ENCODE measurements at regions not wholly inside any gene's neighbourhood (a gene's known extent, or its start where the extent isn't known, plus 50 kb on each side); places are given as distances from the start of the nearest gene placed in this dataset.
A peak's percentile ranks its signal among the peaks of the same experiment; 100 is the strongest.

DNA sequence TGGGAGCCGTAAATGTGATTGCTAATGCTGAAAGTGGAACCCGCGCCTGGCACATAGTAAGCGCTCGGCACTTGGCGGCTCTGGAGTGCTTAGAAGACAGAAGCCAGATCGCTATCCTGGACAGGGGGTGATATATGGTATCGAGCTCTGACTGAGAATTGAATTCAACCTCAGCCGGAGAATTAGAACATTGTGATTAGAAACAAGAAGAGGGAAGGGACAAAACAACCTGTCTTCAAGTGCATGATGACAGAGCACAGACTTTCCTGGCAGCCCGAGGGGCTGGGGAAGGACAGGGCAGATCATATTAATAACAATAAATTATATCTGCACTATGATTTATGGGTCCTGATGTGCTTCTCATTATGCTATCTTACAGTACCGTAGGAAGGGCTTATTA lies 66.9 kb upstream of the TBX3 start:
- 0 out of 22 replicates have a peak, but pooled peaks cover 0 to 5% (median 0%) of the 10 kb centered on the region in 11 experiments for H3K9me3 ChIP-seq (replicated peaks in 1 of 11)
- no peaks in the 10 kb centered on the region for H3K27me3 ChIP-seq
- no peak overlapping the region for H3K9ac ChIP-seq
- H3K27ac ChIP-seq, result no peak overlapping the region
- no peaks in the 10 kb centered on the region for H3K36me3 ChIP-seq
- H3K4me1 ChIP-seq, result peaks cover 6 to 35% (median 24%) of the 10 kb centered on the region in 10 experiments; a peak in 18 of 20 replicates
- H3K4me3 ChIP-seq, result no peak overlapping the region
- H3K4me2 ChIP-seq, result no peak overlapping the region
- no peaks in the 10 kb centered on the region for H4K20me1 ChIP-seq
- no peak for TF ChIP-seq Cebpa-rat (IDR thresholded peaks at IDR 0.05)

DNA sequence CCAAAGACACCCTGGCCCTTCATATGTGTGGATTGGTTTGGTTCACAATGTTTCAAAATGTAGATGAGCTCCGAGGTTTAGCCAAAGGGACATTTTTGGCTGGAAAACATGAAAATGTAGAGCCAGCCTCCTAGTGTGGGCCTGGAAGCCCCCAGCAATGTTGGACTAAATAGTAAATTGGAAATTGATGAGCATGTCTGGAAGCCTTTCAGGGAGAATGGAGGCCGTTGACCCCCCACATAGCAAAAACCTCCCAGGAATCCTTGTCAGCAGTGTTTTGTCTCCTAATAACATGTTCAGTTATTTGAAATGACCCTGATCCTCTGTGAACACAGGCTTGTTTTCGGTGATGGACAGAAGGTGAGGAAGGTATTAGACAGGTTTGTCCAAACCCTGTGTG lies 65.1 kb upstream of the TBX3 start:
- Histone ChIP-seq H3K9me3 (replicated peaks in 1 of 11) (0 out of 22 replicates have a peak, but pooled peaks cover 0 to 5% (median 0%) of the 10 kb centered on the region in 11 experiments), H3K36me3 (no peaks in the 10 kb centered on the region), H3K4me3 (no peak overlapping the region), H3K27me3 (no peaks in the 10 kb centered on the region), H4K20me1 (no peaks in the 10 kb centered on the region), H3K27ac (no peak overlapping the region), H3K9ac (no peak overlapping the region), H3K4me1 (peaks cover 6 to 47% (median 24%) of the 10 kb centered on the region in 10 experiments; a peak in 18 of 20 replicates), H3K4me2 (peak overlapping the region in 3 of 11 experiments; percentile 35 to 91 (median 90); a peak in 3 of 22 replicates)
- no peak for TF ChIP-seq Cebpa-rat (IDR thresholded peaks at IDR 0.05)

DNA sequence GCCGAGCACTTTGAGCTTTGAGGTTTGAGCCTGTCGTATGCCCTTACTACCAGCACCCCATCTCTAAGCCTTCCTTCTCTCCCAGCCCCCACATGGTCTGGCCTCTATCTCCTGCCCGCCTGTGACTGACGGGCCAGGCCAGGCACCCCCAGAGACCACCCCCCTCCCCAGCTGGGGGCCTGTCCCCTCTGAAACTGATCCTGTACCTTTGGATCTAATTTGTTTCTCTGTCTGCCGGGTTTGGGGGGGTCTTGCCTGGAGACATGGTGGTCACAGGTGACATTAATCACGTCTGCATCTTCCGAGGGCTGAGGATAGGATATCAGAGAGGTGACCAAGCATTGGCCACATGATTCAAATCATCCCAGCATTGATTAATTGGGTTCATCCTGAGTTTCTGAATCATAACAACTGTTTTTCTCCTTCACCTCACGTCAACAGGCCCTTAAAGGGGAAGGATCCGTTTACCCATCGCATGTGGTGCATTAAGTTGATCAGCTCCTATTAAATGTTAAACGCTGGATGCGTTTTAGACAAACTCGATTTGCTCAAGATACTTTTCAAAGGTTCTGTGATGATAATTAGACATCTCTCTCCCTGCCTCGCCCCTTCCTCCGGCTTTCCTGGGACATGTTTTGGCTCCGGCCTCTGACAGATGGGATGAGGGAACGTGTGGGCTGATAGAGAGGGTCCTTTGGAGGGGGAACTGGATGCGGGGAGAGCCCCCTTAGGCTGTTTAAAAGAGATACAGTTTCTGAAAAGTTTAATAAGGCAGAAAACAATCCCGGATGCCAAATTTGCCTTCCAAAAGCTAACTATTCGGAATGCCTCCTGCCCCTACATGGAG lies 63.3 kb upstream of the TBX3 start:
- Histone ChIP-seq H4K20me1 (no peaks in the 10 kb centered on the region), H3K9ac (peak overlapping the region in 6 of 11 experiments; percentile 31 to 73 (median 52); a peak in 9 of 22 replicates), H3K9me3 (replicated peaks in 1 of 11) (0 out of 22 replicates have a peak, but pooled peaks cover 0 to 5% (median 0%) of the 10 kb centered on the region in 11 experiments), H3K36me3 (no peaks in the 10 kb centered on the region), H3K27ac (peak overlapping the region in 9 of 11 experiments; percentile 25 to 86 (median 56); a peak in 16 of 22 replicates), H3K4me2 (peak overlapping the region in 10 of 11 experiments; percentile 3 to 91 (median 71); a peak in 18 of 22 replicates), H3K4me3 (peak overlapping the region in 2 of 10 experiments; percentile 16 to 27; a peak in 1 of 20 replicates), H3K27me3 (no peaks in the 10 kb centered on the region), H3K4me1 (peaks cover 6 to 47% (median 24%) of the 10 kb centered on the region in 10 experiments; a peak in 18 of 20 replicates)
- no peak for TF ChIP-seq Cebpa-rat (IDR thresholded peaks at IDR 0.05)

DNA sequence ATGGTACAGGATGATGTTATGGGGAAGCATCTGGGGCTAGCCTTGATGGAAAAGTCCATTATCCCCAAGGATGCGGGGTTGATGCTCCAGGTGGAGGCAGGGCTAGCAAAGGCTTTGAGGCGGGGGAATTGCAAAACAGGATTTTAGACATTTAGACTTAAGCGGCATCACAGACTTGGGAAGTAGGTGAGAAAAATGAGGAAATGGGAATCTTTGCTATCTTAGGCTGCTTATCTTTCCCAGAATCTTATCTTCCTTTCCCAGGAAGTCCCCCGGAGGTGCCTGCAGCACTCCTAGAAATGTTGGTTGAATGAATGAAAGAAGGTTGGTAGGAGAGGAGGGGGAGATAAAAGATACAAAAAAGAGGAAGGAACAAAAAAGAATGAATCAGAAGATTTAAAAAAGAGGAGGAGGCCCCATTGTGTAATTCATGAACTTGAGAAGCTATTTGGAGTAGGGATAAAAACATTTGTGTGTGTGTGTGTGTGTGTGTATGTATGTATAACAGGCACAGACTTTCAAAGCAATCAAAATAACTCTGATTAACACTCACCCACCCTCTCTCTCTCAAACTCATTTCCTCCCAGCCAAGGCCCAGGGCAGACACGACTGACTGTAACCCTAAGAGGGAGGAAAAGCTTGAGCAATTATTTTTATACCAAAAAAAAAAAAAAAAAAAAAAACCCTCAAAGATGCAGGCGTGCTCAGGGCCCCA lies 62.5 kb upstream of the TBX3 start:
- Histone ChIP-seq H3K4me2 (peak overlapping the region in 9 of 11 experiments; percentile 3 to 91 (median 84); a peak in 16 of 22 replicates), H3K4me1 (peaks cover 6 to 47% (median 24%) of the 10 kb centered on the region in 10 experiments; a peak in 18 of 20 replicates), H3K9ac (peak overlapping the region in 5 of 11 experiments; percentile 31 to 73 (median 56); a peak in 6 of 22 replicates), H3K9me3 (replicated peaks in 1 of 11) (0 out of 22 replicates have a peak, but pooled peaks cover 0 to 5% (median 0%) of the 10 kb centered on the region in 11 experiments), H3K36me3 (no peaks in the 10 kb centered on the region), H3K4me3 (peak overlapping the region in 1 of 10 experiments; percentile 16; a peak in 1 of 20 replicates), H4K20me1 (no peaks in the 10 kb centered on the region), H3K27ac (peak overlapping the region in 8 of 11 experiments; percentile 25 to 86 (median 58); a peak in 14 of 22 replicates), H3K27me3 (no peaks in the 10 kb centered on the region)
- TF ChIP-seq Cebpa-rat (IDR thresholded peaks at IDR 0.05), result peak in 2 of 11 experiments; percentile 18 to 35; a peak in 1 of 22 replicates

DNA sequence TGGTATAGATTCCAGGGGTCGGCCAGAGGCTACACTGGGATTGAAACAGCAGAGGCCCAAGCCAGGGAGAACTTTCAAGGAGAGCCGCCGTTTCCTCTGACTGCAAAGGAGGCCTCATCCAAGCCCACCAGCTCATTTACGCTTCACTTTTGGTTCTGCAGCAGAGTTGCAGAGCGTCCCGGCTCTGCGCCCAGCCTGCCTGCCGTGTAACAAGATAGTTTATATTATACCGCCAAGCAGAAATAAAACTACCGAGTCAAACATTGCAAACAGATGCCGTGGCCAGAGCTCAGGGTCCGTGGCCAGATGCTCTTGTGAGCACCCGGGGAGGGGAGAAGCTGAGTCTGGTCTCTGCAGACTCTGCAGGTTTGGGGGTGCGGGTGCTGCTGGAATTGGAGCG lies 60.7 kb upstream of the TBX3 start:
- H3K9me3 ChIP-seq (replicated peaks in 1 of 11), result 0 out of 22 replicates have a peak, but pooled peaks cover 0 to 5% (median 0%) of the 10 kb centered on the region in 11 experiments
- no peak overlapping the region for H3K9ac ChIP-seq
- H3K27me3 ChIP-seq, result no peaks in the 10 kb centered on the region
- no peak overlapping the region for H3K4me3 ChIP-seq
- H3K27ac ChIP-seq, result 0 out of 22 replicates have a peak overlapping the region, but pooled peaks of 1 of the 11 experiments have one; percentile 4
- H3K4me1 ChIP-seq, result peaks cover 6 to 47% (median 24%) of the 10 kb centered on the region in 10 experiments; a peak in 18 of 20 replicates
- TF ChIP-seq Cebpa-rat (IDR thresholded peaks at IDR 0.05), result no peak
- no peak overlapping the region for H3K4me2 ChIP-seq
- H3K36me3 ChIP-seq, result no peaks in the 10 kb centered on the region
- no peaks in the 10 kb centered on the region for H4K20me1 ChIP-seq

DNA sequence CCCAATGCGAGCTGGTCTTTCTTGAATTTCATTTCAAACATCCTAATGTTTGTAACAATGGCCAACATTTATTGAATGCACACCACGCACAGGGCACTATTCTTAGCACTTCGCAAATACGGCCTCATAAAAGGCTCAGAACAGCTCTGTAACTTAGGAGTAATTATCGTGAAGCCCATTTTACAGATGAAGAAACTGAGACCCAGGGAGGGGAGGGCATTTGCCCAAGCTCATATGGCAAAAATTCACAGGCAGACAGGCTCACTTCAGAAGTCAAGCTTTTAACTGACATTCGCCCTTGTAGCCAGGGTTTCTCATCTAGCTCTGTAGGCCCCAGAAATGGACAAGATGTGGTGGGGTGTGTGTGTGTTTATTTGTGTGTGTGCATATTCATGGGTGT lies 60.3 kb upstream of the TBX3 start:
- no peak overlapping the region for H3K4me2 ChIP-seq
- no peak overlapping the region for H3K27ac ChIP-seq
- H4K20me1 ChIP-seq, result no peaks in the 10 kb centered on the region
- no peak for TF ChIP-seq Cebpa-rat (IDR thresholded peaks at IDR 0.05)
- no peak overlapping the region for H3K9ac ChIP-seq
- H3K36me3 ChIP-seq, result no peaks in the 10 kb centered on the region
- H3K9me3 ChIP-seq (replicated peaks in 1 of 11), result 0 out of 22 replicates have a peak, but pooled peaks cover 0 to 5% (median 0%) of the 10 kb centered on the region in 11 experiments
- no peak overlapping the region for H3K4me3 ChIP-seq
- no peaks in the 10 kb centered on the region for H3K27me3 ChIP-seq
- peaks cover 6 to 47% (median 24%) of the 10 kb centered on the region in 10 experiments; a peak in 18 of 20 replicates for H3K4me1 ChIP-seq

DNA sequence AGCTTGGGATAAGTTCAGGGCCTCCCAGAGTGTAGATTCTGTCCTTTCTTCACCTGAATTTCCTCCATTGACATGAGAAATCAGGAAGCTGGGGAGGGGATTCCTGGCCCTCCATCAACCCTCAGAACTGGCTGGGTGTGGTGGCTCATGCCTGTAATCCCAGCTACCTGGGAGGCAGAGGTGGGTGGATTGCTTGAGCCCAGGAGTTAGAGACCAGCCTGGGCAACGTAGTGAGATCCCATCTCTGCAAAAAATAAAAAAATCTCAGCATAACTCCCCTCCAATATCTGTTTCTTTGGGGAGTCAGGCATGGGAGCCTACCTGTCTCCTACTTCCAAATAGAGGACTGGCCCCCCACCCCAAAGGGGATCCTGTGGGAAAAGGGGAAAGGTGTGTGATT lies 59.8 kb upstream of the TBX3 start:
- H3K4me2 ChIP-seq, result no peak overlapping the region
- no peak overlapping the region for H3K9ac ChIP-seq
- H3K9me3 ChIP-seq (replicated peaks in 1 of 11), result 0 out of 22 replicates have a peak, but pooled peaks cover 0 to 5% (median 0%) of the 10 kb centered on the region in 11 experiments
- H3K27ac ChIP-seq, result no peak overlapping the region
- no peak overlapping the region for H3K4me3 ChIP-seq
- H3K27me3 ChIP-seq, result no peaks in the 10 kb centered on the region
- no peaks in the 10 kb centered on the region for H3K36me3 ChIP-seq
- peaks cover 6 to 44% (median 24%) of the 10 kb centered on the region in 10 experiments; a peak in 18 of 20 replicates for H3K4me1 ChIP-seq
- H4K20me1 ChIP-seq, result no peaks in the 10 kb centered on the region
- TF ChIP-seq Cebpa-rat (IDR thresholded peaks at IDR 0.05), result no peak

DNA sequence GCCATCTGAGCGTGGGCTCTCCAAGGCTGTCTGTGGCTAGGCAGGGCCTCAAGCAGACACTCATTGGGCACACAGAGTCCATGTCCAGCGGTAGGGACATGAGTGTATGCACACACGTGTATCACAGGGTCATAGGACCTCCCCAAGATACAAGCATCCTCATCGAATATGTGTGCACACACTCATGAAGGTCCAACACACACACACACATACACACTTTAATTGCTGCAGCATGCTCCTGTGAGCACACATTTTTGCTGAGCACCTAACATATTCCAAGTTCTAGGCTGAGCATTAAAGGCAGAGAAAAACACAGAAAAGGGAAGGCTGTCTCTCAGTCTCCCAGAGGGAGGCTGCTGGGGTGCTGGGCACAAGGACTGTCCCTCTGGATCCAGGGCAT lies 59.3 kb upstream of the TBX3 start:
- H3K4me2 ChIP-seq, result no peak overlapping the region
- peaks cover 6 to 39% (median 23%) of the 10 kb centered on the region in 10 experiments; a peak in 18 of 20 replicates for H3K4me1 ChIP-seq
- TF ChIP-seq Cebpa-rat (IDR thresholded peaks at IDR 0.05), result no peak
- H3K9ac ChIP-seq, result no peak overlapping the region
- H3K27ac ChIP-seq, result no peak overlapping the region
- no peaks in the 10 kb centered on the region for H4K20me1 ChIP-seq
- H3K4me3 ChIP-seq, result no peak overlapping the region
- H3K27me3 ChIP-seq, result no peaks in the 10 kb centered on the region
- H3K9me3 ChIP-seq (replicated peaks in 1 of 11), result 0 out of 22 replicates have a peak, but pooled peaks cover 0 to under 1% (median 0%) of the 10 kb centered on the region in 11 experiments
- no peaks in the 10 kb centered on the region for H3K36me3 ChIP-seq

All from BLaER1 treated with 17β-estradiol and CSF1 and Interleukin-3, amounts not matched to agents 10 nM and 100 nM (cell line).